Epithelial cell of esophagus (primary cell): ENCODE measurements at regions not wholly inside any gene's neighbourhood (a gene's known extent, or its start where the extent isn't known, plus 50 kb on each side); places are given as distances from the start of the nearest gene placed in this dataset.
"Not testable (repeated sequence)": the region's sequence is repeated elsewhere in the genome, so short reads cannot be mapped to it uniquely, and the experiment has no call there.

Experiments used
- DNase-seq: peaks from one replicate; pipeline ENCODE4 v3.0.0; 2010; ENCODE audit warnings: low read depth
- H3K4me3 ChIP-seq: 2 replicates; pipeline ENCODE4 v1.5.1; 2011; ENCODE audit warnings: mild to moderate bottlenecking, low read length, control low read depth
- TF ChIP-seq, protein P1 (sequence below): IDR thresholded peaks from 2 replicates; pipeline ENCODE4 v1.5.1; 2011; ENCODE audit warnings: low read depth, mild to moderate bottlenecking, low read length, control low read depth, inconsistent platforms; ENCODE audit not compliant: insufficient read depth; ENCODE audit errors: missing control alignments

DNA sequence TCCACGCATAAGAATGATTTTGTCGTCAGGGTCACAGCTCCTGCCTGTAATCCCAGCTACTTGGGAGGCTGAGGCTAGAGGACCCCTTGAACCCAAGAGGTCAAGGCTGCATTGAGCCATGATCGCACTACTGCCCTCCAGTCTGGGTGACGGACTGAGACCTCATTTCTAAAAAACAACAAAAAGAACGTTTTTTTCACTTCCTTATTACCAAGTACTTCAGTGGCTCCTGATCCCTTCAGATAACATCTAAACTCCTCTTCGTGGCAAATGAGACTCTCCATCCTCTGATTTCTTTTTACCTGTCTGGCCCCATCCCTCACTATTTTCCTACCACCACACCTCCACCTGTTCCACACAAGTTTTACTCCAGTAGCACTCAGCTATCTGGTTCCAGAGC is 105.4 kb upstream of the TLK1 start:
- TF ChIP-seq, protein P1, sequence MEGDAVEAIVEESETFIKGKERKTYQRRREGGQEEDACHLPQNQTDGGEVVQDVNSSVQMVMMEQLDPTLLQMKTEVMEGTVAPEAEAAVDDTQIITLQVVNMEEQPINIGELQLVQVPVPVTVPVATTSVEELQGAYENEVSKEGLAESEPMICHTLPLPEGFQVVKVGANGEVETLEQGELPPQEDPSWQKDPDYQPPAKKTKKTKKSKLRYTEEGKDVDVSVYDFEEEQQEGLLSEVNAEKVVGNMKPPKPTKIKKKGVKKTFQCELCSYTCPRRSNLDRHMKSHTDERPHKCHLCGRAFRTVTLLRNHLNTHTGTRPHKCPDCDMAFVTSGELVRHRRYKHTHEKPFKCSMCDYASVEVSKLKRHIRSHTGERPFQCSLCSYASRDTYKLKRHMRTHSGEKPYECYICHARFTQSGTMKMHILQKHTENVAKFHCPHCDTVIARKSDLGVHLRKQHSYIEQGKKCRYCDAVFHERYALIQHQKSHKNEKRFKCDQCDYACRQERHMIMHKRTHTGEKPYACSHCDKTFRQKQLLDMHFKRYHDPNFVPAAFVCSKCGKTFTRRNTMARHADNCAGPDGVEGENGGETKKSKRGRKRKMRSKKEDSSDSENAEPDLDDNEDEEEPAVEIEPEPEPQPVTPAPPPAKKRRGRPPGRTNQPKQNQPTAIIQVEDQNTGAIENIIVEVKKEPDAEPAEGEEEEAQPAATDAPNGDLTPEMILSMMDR = no peak

DNA sequence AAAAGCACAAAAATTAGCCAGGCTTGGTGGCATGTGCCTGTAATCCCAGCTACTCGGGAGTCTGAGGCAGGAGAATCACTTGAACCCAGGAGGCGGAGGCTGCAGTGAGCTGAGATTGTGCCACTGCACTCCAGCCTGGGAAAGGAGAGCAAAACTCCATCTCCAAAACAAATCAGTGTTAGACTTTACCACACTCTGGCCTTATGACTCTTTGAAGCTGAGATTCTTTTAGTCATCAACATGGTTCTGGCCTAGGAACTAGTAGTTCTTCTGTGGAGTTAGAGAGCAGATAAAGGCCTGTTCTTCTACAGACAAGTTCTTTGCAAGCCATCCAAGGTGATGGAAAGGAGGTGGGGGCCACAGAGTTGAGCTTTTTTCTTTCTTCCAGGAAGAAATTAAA is 100.8 kb upstream of the TLK1 start:
- DNase-seq, H3K4me3 ChIP-seq: not testable (repeated sequence)

More for the DNA sequence above, 105.4 kb upstream of the TLK1 start:
- DNase-seq = no peak
- H3K4me3 ChIP-seq = no peak overlapping the region

DNA sequence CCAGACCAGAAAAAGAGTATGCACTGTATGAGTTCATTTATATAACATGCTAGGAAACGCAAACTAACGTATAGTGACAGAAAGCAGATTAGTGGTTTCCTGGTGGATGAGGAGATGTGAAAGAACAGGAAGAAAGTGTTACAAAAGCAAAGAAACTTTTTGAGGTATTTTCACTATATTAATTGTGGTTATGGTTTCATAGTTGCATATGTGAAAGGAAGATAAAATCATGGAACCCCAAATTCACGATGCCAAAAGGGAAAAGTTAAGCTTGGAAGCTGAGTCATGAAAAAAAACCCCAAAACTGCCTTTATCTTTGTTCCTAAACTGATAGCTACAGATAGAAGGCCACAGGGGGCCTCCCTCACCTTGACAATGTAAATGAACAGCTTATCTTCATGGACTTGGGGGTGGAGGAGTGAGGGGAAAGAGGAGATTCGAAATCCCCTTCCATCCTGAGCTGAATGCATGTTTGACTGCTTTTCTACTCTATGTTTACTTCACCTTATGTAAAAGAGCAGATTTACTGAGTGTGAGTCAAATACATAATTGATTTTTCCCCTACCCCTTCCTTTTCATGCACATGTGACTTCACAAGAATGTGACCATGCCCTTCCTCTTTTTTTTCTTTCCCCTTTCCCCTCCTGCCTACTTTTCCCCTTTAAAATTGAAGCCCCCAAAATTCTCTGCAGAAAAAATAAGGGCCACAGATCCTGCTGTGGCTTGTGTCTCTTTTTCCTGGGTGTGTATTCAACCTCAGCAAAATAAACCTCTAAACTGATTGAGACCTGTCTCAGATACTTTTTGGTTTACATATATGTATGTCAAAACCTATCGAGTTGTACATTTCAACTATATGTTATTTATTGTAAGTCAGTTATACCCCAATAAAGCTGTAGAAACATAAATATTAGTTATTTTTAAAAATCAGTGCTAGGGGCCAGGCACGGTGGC is 100.1 kb upstream of the TLK1 start:
- H3K4me3 ChIP-seq = no peak overlapping the region
- DNase-seq = no peak
- TF ChIP-seq, protein P1 = no peak

GRCh38 chr2:171254666-171255065 is 94.0 kb upstream of the TLK1 start:
- H3K4me3 ChIP-seq = no peak overlapping the region
- no peak for DNase-seq
- TF ChIP-seq, protein P1 = no peak

GRCh38 chr2:171253900-171254650 is 93.4 kb upstream of the TLK1 start:
- TF ChIP-seq, protein P1 = no peak
- DNase-seq = no peak
- no peak overlapping the region for H3K4me3 ChIP-seq

- TF ChIP-seq, protein P1 = no peak
- no peak for DNase-seq
- no peak overlapping the region for H3K4me3 ChIP-seq
These were observed 92.6 kb upstream of the TLK1 start for GRCh38 chr2:171253279-171253678.

DNA sequence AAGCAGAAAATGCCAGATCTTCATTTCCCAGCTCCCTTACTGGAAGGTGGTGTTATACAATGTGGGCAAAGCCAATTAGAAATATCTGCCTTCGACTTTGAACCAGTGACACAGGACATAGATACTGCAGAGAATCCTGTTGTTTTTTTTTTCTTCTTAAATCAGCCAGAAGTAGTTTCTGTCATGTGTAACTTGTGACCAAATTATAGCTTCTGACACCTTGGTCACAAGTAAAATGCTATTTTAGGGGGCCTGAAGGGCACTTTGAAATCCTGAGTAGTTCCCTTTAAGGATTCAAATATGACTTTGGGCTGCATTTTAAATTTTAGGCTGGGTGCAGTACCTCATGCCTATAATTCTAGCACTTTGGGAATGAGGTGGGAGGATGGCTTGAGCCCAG is 89.0 kb upstream of the TLK1 start:
- H3K4me3 ChIP-seq = no peak overlapping the region
- TF ChIP-seq, protein P1 = no peak
- no peak for DNase-seq
